Vagina (tissue), 2 donors: ENCODE measurements at regions not wholly inside any gene's neighbourhood (a gene's known extent, or its start where the extent isn't known, plus 50 kb on each side); places are given as distances from the start of the nearest gene placed in this dataset.

ENCODE experiments used
- CTCF ChIP-seq, 3 experiments: fragments of 450-650 bp in 2 of 3; fragments of 200-600 bp in 1 of 3; sonication (generic) in 1 of 3; IDR thresholded peaks; one replicate each; pipeline ENCODE4 v1.5.1; 2017 to 2019; ENCODE audit warnings: antibody characterized with exemption in 3 of 3, mild to moderate bottlenecking in 2 of 3, moderate library complexity in 2 of 3
- POLR2A ChIP-seq, 2 donors: fragments of 450-650 bp; IDR thresholded peaks; one replicate each; pipeline ENCODE4 v1.6.1; 2017; ENCODE audit warnings: antibody characterized with exemption in 2 of 2, mild to moderate bottlenecking in 2 of 2, moderate library complexity in 2 of 2
- POLR2AphosphoS5 ChIP-seq, 2 donors: sonication (generic); formaldehyde crosslinking; IDR thresholded peaks; one replicate each; pipeline ENCODE4 v1.9.0; 2017; ENCODE audit warnings: antibody characterized with exemption in 2 of 2, mild to moderate bottlenecking in 2 of 2, low read depth in 1 of 2; ENCODE audit not compliant: insufficient read depth in 1 of 2

GRCh38 chr17:74012465-74012864 is 191.0 kb upstream of the RPL38 start:
- TF ChIP-seq POLR2A (IDR thresholded peaks at IDR 0.05) (no peak), CTCF (IDR thresholded peaks at IDR 0.05) (no peak), POLR2AphosphoS5 (IDR thresholded peaks at IDR 0.05; ENCODE audit: insufficient read depth in 1 of 2, low read depth in 1 of 2) (no peak)
